ENCODE measurements at regions not wholly inside any gene's neighbourhood (a gene's known extent, or its start where the extent isn't known, plus 50 kb on each side); places are given as distances from the start of the nearest gene placed in this dataset.
"Not testable (repeated sequence)": the region's sequence is repeated elsewhere in the genome, so short reads cannot be mapped to it uniquely, and the experiment has no call there.

DNA sequence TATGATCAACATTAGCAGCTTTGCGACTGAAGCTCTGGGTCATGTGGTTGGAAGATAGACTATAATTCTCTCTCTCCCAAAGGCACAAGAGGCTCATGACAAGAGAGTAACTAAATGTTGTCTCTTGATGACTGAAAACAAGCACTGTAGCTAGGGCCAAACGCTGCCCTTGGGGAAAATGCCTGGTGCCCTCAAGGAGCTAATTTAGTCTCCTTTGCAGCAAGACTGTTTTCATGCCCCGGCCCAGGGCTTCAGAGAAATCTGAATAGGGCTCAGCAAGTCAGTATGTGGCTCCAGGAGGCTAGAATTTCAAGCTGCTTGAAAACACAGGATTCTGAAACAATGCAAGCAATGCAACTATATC, 411.9 kb downstream of the GPAT3 start:
- Histone ChIP-seq H3K79me2 (ENCODE audit: insufficient read depth) (no peaks in the 10 kb centered on the region), H4K20me1 (ENCODE audit: insufficient read depth) (no peaks in the 10 kb centered on the region), H3K9ac (no peak overlapping the region), H3K27ac (no peak overlapping the region), H2AFZ (no peak overlapping the region), H3K4me3 (no peak overlapping the region), H3K4me1 (ENCODE audit: insufficient read depth) (peaks cover 5% of the 10 kb centered on the region; the same call in 1 of the 2 replicates), H3K36me3 (ENCODE audit: low read depth) (no peaks in the 10 kb centered on the region), H3F3A (ENCODE audit: insufficient read depth) (no peaks in the 10 kb centered on the region), H3K27me3 (replicated peaks; ENCODE audit: insufficient read depth) (no peaks in the 10 kb centered on the region), H3K9me2 (ENCODE audit: insufficient read depth) (no peaks in the 10 kb centered on the region), H3K4me2 (ENCODE audit: unreplicated experiment) (no peak overlapping the region), H3K9me3 (ENCODE audit: low read depth) (no peaks in the 10 kb centered on the region)
- in situ Hi-C loops (cut with MboI) = no loop called here
- no peak for DNase-seq
- TF ChIP-seq EZH2phosphoT487 (IDR thresholded peaks at IDR 0.05; ENCODE audit: insufficient read depth, low read depth) (no peak), EZH2 (IDR thresholded peaks at IDR 0.05; ENCODE audit: insufficient read depth, poor library complexity, severe bottlenecking) (no peak)
- 62 to 65% methylated on average over 3 of the region's 3 CpGs for WGBS, 2 experiments (ENCODE audit: low coverage in 1 of 2, low lambda C conversion rate in 2 of 2, missing lambda C conversion rate in 2 of 2)

DNA sequence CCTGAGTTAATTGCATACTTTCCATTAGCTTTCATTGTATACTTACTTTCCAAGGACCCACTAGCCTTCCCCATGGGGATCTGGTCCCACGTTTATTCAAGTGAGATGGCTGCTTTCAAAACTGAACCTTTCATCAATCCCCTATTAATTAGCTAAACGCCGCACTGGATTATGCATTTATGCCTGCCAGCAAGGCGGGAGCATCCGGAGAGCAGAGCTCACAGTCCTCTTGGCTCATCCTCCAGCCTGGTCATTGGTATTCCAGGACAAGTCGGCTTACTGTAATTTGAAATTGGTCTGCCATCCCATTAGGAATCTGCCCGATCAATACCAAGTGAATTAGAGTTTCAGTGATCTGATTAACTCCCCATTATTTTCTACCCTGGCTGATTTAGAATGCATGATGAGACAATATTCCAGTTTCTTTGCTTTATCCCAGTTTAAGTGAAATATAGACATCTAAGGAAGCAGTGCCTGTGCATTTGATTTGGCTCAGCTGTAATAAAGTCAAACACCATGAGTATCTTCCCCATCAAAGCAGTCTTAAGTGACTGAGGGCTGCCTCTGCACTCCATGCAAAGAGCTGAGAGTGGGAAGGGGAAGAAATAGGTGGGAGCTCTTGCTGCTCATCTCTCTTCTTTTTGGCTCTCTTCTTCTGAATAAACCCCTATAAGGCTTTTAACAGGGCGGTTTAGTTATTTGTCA, 411.4 kb downstream of the GPAT3 start:
- Histone ChIP-seq H3K4me2 (ENCODE audit: unreplicated experiment) (no peak overlapping the region), H4K20me1 (ENCODE audit: insufficient read depth) (no peaks in the 10 kb centered on the region), H3K79me2 (ENCODE audit: insufficient read depth) (no peaks in the 10 kb centered on the region), H3K4me1 (ENCODE audit: insufficient read depth) (peaks cover 5% of the 10 kb centered on the region; the same call in 1 of the 2 replicates), H3K36me3 (ENCODE audit: low read depth) (no peaks in the 10 kb centered on the region), H3K9me3 (ENCODE audit: low read depth) (no peaks in the 10 kb centered on the region), H3K9ac (no peak overlapping the region), H3K4me3 (no peak overlapping the region), H3F3A (ENCODE audit: insufficient read depth) (no peaks in the 10 kb centered on the region), H3K27me3 (replicated peaks; ENCODE audit: insufficient read depth) (no peaks in the 10 kb centered on the region), H2AFZ (no peak overlapping the region), H3K9me2 (ENCODE audit: insufficient read depth) (no peaks in the 10 kb centered on the region), H3K27ac (no peak overlapping the region)
- no peak for TF ChIP-seq EZH2 (IDR thresholded peaks at IDR 0.05; ENCODE audit: insufficient read depth, poor library complexity, severe bottlenecking)
- no peak for TF ChIP-seq EZH2phosphoT487 (IDR thresholded peaks at IDR 0.05; ENCODE audit: insufficient read depth, low read depth)
- 53 to 59% methylated on average over 8 of the region's 8 CpGs for WGBS, 2 experiments (ENCODE audit: low coverage in 1 of 2, low lambda C conversion rate in 2 of 2, missing lambda C conversion rate in 2 of 2)
- DNase-seq = no peak
- in situ Hi-C loops (cut with MboI) = no loop called here

DNA sequence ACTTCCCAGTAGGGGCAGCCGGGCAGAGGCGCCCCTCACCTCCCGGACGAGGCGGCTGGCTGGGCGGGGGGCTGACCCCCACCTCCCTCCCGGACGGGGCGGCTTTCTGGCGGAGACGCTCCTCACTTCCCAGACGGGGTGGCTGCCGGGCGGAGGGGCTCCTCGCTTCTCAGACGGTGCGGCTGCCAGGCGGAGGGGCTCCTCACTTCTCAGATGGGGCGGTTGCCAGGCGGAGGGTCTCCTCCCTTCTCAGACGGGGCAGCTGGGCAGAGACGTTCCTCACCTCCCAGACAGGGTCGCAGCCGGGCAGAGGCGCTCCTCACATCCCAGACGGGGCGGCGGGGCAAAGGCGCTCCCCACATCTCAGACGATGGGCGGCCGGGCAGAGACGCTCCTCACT, 407.8 kb downstream of the GPAT3 start:
- H3K9me3 ChIP-seq (ENCODE audit: low read depth); H3K36me3 ChIP-seq (ENCODE audit: low read depth); H3K4me2 ChIP-seq (ENCODE audit: unreplicated experiment); H3F3A ChIP-seq (ENCODE audit: insufficient read depth); H3K4me3 ChIP-seq; DNase-seq; in situ Hi-C loops (cut with MboI); H2AFZ ChIP-seq; H3K27ac ChIP-seq; H3K27me3 ChIP-seq (replicated peaks; ENCODE audit: insufficient read depth); H4K20me1 ChIP-seq (ENCODE audit: insufficient read depth); H3K4me1 ChIP-seq (ENCODE audit: insufficient read depth); H3K9me2 ChIP-seq (ENCODE audit: insufficient read depth); H3K9ac ChIP-seq; H3K79me2 ChIP-seq (ENCODE audit: insufficient read depth): not testable (repeated sequence)
- 92% methylated on average over 20 of the region's 33 CpGs; no CpG with 5 or more reads in 1 of the 2 experiments for WGBS, 2 experiments (ENCODE audit: low coverage in 1 of 2, low lambda C conversion rate in 2 of 2, missing lambda C conversion rate in 2 of 2)

GRCh38 chr4:83932750-83933391, 397.0 kb downstream of the GPAT3 start:
- no peaks in the 10 kb centered on the region for H3K4me1 ChIP-seq (ENCODE audit: insufficient read depth)
- H3K9ac ChIP-seq = no peak overlapping the region
- no peak overlapping the region for H3K27ac ChIP-seq
- no peak for DNase-seq
- H3F3A ChIP-seq (ENCODE audit: insufficient read depth) = no peaks in the 10 kb centered on the region
- no peaks in the 10 kb centered on the region for H3K27me3 ChIP-seq (replicated peaks; ENCODE audit: insufficient read depth)
- TF ChIP-seq EZH2 (IDR thresholded peaks at IDR 0.05; ENCODE audit: insufficient read depth, poor library complexity, severe bottlenecking) (no peak), EZH2phosphoT487 (IDR thresholded peaks at IDR 0.05; ENCODE audit: insufficient read depth, low read depth) (no peak)
- no peak overlapping the region for H3K4me2 ChIP-seq (ENCODE audit: unreplicated experiment)
- H4K20me1 ChIP-seq (ENCODE audit: insufficient read depth) = no peaks in the 10 kb centered on the region
- WGBS, 2 experiments (ENCODE audit: low coverage in 1 of 2, low lambda C conversion rate in 2 of 2, missing lambda C conversion rate in 2 of 2) = 61 to 66% methylated on average over 2 of the region's 2 CpGs
- no peaks in the 10 kb centered on the region for H3K9me3 ChIP-seq (ENCODE audit: low read depth)
- in situ Hi-C loops (cut with MboI) = no loop called here
- no peaks in the 10 kb centered on the region for H3K36me3 ChIP-seq (ENCODE audit: low read depth)
- no peaks in the 10 kb centered on the region for H3K79me2 ChIP-seq (ENCODE audit: insufficient read depth)
- no peak overlapping the region for H2AFZ ChIP-seq
- no peaks in the 10 kb centered on the region for H3K9me2 ChIP-seq (ENCODE audit: insufficient read depth)
- H3K4me3 ChIP-seq = no peak overlapping the region
